BJ (cell line): ENCODE measurements at regions not wholly inside any gene's neighbourhood (a gene's known extent, or its start where the extent isn't known, plus 50 kb on each side); places are given as distances from the start of the nearest gene placed in this dataset.

Source experiments
- CTCF ChIA-PET: fragments of 350-600 bp; formaldehyde crosslinking; extraction: SDS; loops from one replicate; lab custom pipeline; 2021; ENCODE audit warnings: antibody characterized with exemption, inconsistent platforms; lab: Yijun Ruan, JAX
- POLR2A ChIA-PET: fragments of 300-600 bp; sonication (Branson Sonifier 250); formaldehyde crosslinking; extraction: SDS; loops from one replicate; lab custom pipeline; 2021; ENCODE audit warnings: antibody characterized with exemption; lab: Charles Lee
- DNase-seq: peaks from one replicate; pipeline ENCODE4 v3.0.0-alpha.2; 2011; ENCODE audit warnings: low read depth
- H3K27me3 ChIP-seq: 2 replicates; pipeline ENCODE4 v1.6.0; 2011; ENCODE audit warnings: low read length; ENCODE audit not compliant: control insufficient read depth, insufficient read depth
- H3K36me3 ChIP-seq: 2 replicates; pipeline ENCODE4 v1.5.1; 2011; ENCODE audit warnings: low read length; ENCODE audit not compliant: control insufficient read depth, insufficient read depth
- H3K4me3 ChIP-seq: 2 replicates; pipeline ENCODE4 v1.5.1; 2011; ENCODE audit warnings: low read depth, mild to moderate bottlenecking, control low read depth, low read length
- TF ChIP-seq, protein P1 (sequence below): IDR thresholded peaks from 2 replicates; pipeline ENCODE4 v1.5.1; 2011; ENCODE audit warnings: low read depth, mild to moderate bottlenecking, control low read depth, inconsistent platforms, low read length, moderate library complexity; ENCODE audit not compliant: insufficient read depth

DNA sequence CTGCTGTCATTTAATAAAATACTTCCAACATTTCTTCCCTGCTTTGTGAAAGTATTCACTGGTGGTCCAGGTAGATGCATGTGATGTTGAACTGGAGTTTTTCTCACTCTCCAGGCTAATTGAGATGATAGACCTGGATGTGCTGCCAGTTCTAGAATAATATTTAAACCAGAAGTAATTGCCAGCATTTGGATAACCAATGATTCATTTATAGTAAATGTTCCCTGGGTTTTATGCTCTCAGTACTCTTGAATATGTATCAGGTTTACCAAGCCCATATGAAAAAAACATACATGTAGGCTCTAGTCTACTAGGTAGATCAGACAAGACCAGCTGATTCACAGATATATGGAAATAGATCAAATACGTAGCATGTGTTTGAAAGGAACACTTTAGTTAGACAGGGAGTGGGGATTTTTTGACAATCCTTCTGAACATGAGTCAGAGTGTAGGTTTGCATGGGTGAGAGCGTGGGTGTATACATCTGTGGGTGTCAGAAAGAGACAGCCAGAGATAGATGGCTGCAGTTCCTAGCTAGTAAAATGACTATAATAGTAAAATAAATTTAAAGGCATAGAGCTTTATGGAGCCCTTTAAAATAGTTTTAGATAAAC, 115.1 kb downstream of the NAB1 start:
- H3K27me3 ChIP-seq, result no peaks in the 10 kb centered on the region
- POLR2A ChIA-PET, result no interaction called here
- TF ChIP-seq, protein P1, sequence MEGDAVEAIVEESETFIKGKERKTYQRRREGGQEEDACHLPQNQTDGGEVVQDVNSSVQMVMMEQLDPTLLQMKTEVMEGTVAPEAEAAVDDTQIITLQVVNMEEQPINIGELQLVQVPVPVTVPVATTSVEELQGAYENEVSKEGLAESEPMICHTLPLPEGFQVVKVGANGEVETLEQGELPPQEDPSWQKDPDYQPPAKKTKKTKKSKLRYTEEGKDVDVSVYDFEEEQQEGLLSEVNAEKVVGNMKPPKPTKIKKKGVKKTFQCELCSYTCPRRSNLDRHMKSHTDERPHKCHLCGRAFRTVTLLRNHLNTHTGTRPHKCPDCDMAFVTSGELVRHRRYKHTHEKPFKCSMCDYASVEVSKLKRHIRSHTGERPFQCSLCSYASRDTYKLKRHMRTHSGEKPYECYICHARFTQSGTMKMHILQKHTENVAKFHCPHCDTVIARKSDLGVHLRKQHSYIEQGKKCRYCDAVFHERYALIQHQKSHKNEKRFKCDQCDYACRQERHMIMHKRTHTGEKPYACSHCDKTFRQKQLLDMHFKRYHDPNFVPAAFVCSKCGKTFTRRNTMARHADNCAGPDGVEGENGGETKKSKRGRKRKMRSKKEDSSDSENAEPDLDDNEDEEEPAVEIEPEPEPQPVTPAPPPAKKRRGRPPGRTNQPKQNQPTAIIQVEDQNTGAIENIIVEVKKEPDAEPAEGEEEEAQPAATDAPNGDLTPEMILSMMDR, result no peak
- DNase-seq, result no peak
- no peaks in the 10 kb centered on the region for H3K36me3 ChIP-seq
- no peak overlapping the region for H3K4me3 ChIP-seq
- CTCF ChIA-PET, result interaction anchor here (0.6 kb wide), 1 partner anchor 516 kb away, joined by 3 read pairs; no protein-coding TSS in a partner anchor

DNA sequence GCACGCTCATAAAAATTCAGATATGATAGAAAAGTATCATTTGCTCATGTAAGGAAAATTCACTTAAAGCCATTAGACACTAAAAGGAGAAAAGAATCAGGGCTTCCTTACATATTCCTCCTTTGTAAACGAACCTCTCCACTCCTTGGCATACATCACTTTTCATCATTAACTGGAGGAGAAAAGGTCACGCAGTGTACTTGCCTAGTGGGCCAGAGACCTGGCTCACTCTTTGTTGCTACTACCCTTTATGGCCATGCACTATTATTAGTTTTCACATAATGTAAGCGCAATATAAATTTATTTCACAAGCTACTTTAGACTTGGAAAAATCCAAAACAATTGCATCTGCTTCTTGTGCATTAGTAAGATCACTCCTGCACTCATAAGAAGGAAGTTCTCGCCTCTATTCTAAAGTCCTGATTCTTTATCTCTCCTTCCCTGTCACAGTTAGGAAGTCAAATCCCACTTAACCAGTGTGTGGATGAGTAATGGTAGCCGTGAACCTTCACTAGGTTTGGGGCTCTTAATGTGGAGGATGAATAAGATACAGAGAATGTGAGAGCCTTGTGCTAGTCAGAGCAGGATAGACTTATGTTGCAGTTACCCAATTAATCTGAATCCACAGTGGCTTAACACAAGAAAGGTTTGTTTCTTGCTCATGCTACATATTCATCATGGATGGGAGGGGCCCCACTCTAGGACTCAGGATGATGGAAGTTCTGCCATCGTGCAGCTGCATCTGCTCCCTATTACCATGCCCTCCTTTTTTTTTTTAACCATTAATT, 115.0 kb upstream of the GLS start:
- no peak for DNase-seq
- no peak overlapping the region for H3K4me3 ChIP-seq
- ChIA-PET CTCF (interaction anchor here (1.0 kb wide), 1 partner anchor 15 kb away, joined by 3 read pairs; no protein-coding TSS in a partner anchor), POLR2A (interaction anchor here (0.7 kb wide), 1 partner anchor 40 kb away, joined by 3 read pairs; no protein-coding TSS in a partner anchor)
- H3K27me3 ChIP-seq, result no peaks in the 10 kb centered on the region
- H3K36me3 ChIP-seq, result no peaks in the 10 kb centered on the region
- TF ChIP-seq, protein P1, result no peak

DNA sequence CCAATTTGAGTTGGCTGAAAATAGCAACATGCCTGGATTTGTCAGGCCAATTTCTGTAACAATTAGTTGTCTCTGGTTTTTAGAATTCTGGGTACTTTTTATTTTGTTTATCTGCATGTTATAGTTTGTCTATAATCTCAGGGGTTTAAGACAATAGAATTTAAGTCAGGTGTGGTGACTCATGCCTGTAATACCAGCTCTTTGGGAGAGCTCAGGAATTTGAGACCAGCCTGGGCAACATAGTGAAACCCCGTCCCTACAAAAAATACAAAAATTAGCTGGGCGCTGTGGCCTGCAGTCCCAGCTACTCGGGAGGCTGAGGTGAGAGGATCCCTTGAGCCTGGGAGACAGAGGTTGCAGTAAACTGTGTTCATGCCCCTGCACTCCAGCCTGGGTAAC, 114.4 kb upstream of the GLS start:
- CTCF ChIA-PET, result interaction anchor here (1.0 kb wide), 1 partner anchor 15 kb away, joined by 3 read pairs; no protein-coding TSS in a partner anchor

DNA sequence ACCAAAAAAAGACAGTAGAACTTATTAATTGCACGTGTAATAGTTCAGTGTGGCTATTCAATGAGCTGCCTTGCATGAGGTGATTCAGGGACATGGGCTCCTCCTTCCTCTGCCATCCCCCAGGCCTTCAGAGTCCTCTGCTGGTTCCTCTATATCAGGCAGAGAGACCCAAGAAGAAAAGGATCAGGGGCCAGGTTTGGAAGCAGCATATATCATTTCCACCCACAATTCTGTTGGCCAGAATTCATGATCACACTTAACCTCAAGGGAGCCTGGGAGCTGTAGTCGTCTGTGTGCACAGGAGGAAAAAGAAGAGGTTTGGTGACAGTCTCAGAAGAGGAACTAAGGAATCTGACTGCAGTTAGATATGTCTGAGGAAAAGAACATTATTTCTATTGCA, 114.0 kb upstream of the GLS start:
- POLR2A ChIA-PET, result interaction anchor here (0.7 kb wide), 1 partner anchor 39 kb away, joined by 3 read pairs; no protein-coding TSS in a partner anchor
- H3K4me3 ChIP-seq, result no peak overlapping the region
- CTCF ChIA-PET, result interaction anchor here (1.0 kb wide), 1 partner anchor 14 kb away, joined by 3 read pairs; no protein-coding TSS in a partner anchor
- no peaks in the 10 kb centered on the region for H3K27me3 ChIP-seq
- DNase-seq, result no peak
- TF ChIP-seq, protein P1, result no peak
- H3K36me3 ChIP-seq, result no peaks in the 10 kb centered on the region

More for the DNA sequence above, 114.4 kb upstream of the GLS start:
- TF ChIP-seq, protein P1, result no peak
- Histone ChIP-seq H3K4me3 (no peak overlapping the region), H3K36me3 (no peaks in the 10 kb centered on the region), H3K27me3 (no peaks in the 10 kb centered on the region)
- DNase-seq, result no peak
- POLR2A ChIA-PET, result interaction anchor here (0.7 kb wide), 1 partner anchor 40 kb away, joined by 3 read pairs; no protein-coding TSS in a partner anchor

DNA sequence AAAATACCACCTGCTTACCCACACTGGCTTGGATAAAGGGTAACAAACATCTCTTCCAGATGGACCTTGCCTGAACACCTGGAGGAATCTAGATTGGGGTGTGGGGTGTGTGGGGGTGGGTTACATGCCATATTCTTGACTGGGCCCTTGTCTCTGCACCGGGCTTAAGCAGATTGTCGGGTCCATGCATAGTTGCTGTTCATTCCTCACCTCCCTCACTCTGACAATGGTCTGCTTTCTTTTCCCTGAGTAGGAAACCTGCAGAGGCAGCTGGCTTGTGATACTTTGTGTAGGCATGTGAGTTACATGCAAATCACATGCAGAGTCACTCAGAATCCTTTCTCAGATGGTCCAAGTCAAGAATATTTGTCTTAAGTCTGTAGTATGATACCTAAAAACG, 112.8 kb upstream of the GLS start:
- Histone ChIP-seq H3K36me3 (no peaks in the 10 kb centered on the region), H3K27me3 (no peaks in the 10 kb centered on the region), H3K4me3 (no peak overlapping the region)
- no peak for DNase-seq
- TF ChIP-seq, protein P1, result no peak
- POLR2A ChIA-PET, result no interaction called here
- CTCF ChIA-PET, result no interaction called here
